HG03064 (cell line): ENCODE measurements at regions not wholly inside any gene's neighbourhood (a gene's known extent, or its start where the extent isn't known, plus 50 kb on each side); places are given as distances from the start of the nearest gene placed in this dataset.

Experiments used
- ATAC-seq: cut with Tn5 transposase; IDR thresholded peaks from one replicate; pipeline ENCODE4 v1.9.1; 2021; ENCODE audit warnings: low read depth; ENCODE audit not compliant: unreplicated experiment

DNA sequence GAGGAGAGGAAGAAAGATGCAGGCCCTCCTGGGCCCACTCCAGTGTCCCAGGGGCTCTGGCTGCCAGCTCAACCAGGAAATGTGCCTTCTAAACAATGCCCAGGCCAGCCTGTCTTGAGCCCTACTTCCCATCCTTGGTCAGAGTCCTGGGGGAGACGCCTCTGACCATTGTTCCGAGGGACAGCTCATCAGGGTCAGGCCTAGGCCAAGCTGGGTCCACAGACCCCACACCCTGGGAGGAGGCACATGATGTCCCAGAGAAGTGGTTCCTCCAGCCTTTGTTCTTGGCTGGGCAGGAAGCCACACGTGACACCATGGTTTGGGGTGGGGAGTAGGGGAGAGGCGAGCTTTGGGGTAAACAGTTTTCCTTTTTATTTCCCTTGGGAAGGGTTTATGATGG lies 102.5 kb downstream of the EFNB1 start:
- no peak for ATAC-seq

DNA sequence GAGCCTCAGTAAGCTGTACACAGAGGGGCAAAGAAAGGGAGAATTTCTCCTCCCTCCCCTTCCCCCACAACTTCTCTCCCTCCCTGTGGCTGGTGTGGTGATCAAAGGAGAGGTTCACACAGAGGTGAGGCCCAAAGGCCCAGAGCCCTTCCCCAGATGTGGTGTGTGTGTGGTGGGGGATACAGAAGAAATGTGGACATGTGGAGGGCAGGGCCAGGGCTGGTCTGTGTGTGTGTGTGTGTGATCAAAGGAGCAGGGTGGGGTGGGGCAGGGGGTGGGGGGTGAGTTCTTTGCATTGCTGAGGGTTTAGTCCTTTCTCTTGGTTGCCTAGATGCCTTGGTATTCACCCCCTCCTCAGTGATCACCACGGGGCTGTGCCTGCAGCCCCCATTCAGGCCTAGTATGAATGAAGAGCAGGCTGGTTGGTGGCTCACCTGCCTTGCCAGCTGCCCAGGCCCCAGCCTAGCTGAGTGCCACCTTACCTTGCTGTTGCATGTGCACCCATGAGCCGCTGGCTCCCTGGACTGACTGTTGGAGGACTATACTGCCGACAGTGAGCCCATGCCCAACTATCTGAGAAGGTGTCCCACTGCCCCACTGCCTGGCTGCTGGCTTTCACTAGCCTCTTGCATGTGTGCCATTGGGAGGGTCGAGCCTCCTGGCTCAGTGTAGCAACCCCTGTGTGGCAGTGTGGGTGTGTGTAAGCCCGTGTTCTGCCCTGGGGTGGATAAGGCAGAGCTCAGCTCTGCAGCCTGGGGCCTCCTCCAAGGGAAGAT lies 101.9 kb downstream of the EFNB1 start:
- ATAC-seq = no peak

DNA sequence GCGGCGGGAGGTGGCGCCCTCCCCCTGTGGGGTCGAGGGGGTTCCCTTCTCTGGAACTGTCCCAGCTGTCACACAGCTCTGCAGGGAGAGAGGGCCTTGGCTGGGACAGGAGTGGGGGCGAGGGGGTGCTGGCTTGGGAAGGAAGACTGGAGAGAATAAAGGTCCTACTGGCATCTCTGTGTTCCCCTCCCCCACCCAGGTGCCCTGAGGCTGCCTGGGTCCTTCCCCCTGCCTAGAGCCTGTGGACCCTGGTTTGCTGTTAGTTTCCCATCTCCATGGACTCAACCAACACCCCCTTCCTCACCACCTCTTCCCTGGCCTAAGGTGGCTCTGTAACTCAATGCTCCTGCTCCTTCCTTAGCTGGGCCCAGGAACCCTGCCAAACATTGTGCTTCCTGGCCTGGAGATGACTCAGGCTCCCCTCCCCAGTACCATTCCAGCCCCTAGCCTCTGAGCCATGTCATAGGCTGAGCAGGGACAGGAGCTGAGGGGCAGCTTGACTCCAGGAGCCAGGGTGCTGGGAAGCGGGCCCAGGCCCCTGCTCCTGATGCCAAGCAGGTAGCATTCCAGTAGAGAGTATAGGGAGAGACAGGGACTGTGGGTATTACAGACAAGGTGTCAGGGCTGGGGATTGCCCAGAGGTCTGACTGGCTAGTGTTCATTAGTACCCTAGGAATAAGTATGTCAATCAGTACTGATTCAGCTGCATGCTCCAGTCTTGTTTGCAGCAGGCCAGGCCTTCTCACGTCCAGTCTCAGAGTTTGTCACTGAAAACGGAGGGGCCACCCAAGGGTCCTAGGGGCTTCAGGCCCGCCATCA lies 100.7 kb downstream of the EFNB1 start:
- no peak for ATAC-seq

DNA sequence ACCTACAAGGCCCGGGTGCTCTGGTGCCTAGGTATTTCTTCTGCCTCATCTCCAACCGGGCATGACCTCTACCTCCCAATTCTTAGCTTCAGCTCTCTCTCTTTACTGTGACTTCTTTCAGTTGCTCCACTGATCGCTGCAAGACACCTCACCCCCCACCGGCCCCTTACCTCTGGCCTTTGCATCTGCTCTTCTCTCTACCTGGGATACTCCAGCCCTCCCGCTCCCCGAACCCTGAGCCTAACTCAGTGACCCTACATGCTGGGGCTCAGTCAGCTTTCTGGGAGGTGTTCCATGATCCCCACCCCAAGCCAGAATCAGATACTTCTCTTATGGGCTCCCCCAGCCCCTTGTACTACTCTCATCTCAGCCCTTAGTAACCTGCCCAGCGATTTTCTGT lies 99.6 kb downstream of the EFNB1 start:
- no peak for ATAC-seq

DNA sequence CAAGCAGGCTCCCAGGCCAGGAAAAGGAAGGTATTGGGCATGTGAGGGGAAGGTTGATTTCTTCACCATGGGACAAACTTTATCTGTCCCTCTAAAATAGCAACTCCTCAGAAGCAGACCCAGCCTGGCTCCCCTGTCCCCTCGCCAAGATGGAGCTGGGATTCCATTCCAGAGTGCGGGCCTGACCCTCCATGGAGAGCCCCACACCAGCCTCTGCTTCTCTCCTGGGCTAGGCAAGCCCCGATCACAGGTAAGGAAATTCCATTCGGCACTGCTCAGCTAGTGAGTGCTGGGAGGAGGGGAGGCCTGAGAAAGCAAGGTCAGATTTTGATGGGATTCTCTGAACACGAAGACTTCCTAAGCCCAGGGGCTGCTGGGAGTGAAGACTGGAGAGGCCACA lies 98.4 kb downstream of the EFNB1 start:
- no peak for ATAC-seq

DNA sequence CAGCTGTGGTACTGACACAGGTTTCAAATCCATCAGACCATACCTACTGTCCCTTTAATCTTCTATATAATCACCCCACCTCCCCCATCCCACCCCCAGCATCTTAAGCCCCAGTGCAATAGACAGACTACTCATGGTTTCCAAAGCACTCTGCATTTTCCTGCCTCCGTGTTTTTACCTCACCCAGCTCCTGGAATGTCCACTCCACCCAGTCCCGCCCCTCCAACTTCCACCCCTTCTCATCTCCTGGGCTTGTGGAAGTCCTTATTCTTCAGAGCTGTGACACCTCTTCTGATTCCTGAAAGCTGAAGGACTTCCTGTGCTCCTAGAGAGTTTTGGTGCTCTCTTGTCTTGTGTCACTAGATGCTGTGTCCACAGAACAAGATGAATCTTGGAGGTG lies 94.3 kb downstream of the EFNB1 start:
- no peak for ATAC-seq

GRCh38 chrX:68922013-68922412 lies 93.2 kb downstream of the EFNB1 start:
- ATAC-seq = no peak

DNA sequence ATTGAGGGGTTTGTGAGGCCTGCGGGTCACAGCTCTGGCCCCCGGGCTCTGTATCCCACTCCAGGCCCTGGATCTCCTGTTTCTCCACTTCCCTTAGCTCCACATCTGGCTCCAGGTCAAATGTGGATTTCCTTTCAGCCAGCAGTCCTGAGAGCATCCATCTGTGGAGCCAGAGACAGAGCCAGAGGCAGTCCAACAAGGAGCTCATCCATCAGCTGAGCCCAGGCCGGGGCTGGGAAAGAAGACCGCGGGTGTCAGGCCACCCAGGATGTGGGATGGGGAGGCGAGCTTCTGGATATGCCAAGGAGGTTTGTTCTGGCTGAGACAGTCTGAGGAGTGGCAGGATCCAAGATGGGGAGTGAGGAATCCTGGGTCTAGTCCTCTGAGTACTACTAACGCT lies 91.7 kb downstream of the EFNB1 start:
- no peak for ATAC-seq

DNA sequence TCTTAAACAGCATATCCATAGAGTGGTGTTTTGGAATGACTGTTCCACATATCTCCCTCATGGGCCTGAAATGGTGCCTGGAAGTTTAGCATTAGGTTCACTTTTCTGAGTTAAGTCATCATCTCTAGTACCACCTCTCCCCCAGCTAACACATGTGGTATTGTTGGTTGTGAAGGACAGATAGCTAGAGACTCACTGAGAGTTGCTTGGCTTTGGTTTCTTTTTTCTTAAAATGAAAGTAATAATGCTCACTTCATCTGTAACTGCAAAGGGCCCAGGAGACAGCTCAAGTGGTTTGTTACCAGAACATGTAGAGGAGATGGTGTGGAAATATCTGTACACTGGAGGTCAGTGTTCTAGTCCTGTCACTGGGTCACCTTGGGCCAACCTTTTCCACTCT lies 90.9 kb downstream of the EFNB1 start:
- no peak for ATAC-seq

GRCh38 chrX:68918202-68918601 lies 89.4 kb downstream of the EFNB1 start:
- no peak for ATAC-seq

- ATAC-seq = no peak
Observed at GRCh38 chrX:68917799-68918198, 89.0 kb downstream of the EFNB1 start.

DNA sequence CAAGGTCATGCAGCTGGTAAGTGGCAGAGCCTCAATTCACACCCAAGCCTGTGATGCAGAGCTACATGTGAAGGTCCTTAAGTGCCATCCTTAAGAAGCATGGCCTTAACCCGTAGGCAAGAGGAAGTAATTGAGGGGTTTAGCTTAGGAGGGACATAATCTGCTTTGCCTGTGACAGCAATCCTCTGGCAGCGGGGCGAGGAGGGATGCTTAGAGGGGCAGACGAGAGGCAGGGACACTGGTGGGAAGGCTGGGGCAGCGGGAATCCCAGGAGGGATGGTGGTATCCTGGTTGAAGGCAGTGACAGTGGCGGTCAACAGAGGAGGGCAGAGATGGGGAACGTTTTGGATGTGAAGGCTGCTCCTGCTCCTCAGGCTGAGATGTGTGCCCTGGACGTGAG lies 88.1 kb downstream of the EFNB1 start:
- no peak for ATAC-seq

DNA sequence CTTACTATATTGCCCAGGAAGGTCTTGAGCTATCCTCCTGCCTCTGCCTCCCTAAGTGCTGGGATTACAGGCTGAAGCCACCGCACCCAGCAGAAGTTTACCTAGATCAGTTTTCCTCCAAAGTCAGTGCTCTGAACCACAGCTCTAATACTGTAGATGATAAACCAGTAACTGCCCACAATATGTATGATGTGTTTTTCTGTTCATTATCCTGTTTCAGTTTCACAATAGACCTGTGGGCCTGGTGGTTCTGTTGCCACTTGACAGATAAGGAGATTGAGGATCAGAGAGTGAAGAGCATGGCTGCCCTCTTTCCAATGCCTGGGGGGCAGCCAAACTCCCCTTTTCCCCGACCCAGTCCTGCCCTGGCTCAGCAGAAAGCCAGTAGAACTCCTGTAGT lies 87.0 kb downstream of the EFNB1 start:
- no peak for ATAC-seq

GRCh38 chrX:68914479-68914946 lies 85.7 kb downstream of the EFNB1 start:
- ATAC-seq = no peak

GRCh38 chrX:68913249-68913547 lies 84.4 kb downstream of the EFNB1 start:
- no peak for ATAC-seq

- no peak for ATAC-seq
Observed at GRCh38 chrX:68912113-68912512, 83.3 kb downstream of the EFNB1 start.

- ATAC-seq = no peak
Observed at GRCh38 chrX:68910731-68911428, 82.1 kb downstream of the EFNB1 start.

GRCh38 chrX:68909945-68910344 lies 81.1 kb downstream of the EFNB1 start:
- ATAC-seq = no peak

DNA sequence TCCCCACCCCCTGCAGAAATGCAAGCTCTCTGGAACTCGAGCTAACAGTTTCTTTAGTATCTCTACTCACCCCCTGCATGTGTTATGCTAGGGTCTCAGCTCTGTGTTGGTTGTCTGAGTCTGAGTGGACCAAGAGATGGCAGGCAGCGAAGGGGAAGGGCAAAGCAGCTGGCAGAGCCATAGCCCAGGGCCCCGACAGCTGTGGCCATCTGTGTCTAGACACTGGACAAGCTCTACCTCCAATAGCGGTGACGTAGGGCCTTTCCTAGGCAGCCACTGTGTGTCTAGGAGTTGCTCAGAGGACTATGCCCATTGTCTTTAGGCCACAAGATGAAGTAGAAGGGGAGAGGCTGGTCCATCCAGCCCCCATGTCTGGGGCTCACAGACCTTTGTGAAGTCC lies 79.2 kb downstream of the EFNB1 start:
- no peak for ATAC-seq

GRCh38 chrX:68902706-68903504 lies 74.1 kb downstream of the EFNB1 start:
- ATAC-seq = no peak

DNA sequence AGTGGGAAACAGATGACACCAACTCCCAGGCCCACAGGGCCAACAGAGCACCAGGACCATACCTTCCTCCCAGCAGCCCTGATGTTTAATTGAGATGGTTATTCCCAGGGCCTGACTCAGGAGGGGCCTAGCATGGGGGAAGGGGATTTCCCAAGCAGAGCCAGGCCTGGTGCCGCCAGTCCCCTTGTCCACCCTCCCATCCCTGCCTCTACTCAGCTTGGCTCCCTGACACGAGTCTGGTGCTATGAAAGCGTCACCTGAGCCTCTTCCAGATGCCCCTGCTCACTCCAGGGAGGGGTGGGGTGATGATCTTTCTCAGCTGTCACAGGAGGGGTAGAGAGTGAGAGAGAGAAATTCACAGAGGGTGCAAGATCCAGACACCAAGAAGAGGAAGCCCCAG lies 72.7 kb downstream of the EFNB1 start:
- no peak for ATAC-seq
